PC-3 (cell line): ENCODE measurements at regions not wholly inside any gene's neighbourhood (a gene's known extent, or its start where the extent isn't known, plus 50 kb on each side); places are given as distances from the start of the nearest gene placed in this dataset.

ENCODE experiments used
- EZH2 ChIP-seq: fragments of 300-600 bp; sonication (generic); IDR thresholded peaks from one replicate; pipeline ENCODE4 v1.6.1; 2017; ENCODE audit warnings: antibody characterized with exemption, mild to moderate bottlenecking, low read length; ENCODE audit not compliant: unreplicated experiment
- TF ChIP-seq, protein P1 (sequence below): fragments of 300-600 bp; sonication (generic); conservative IDR thresholded peaks from 2 replicates; pipeline ENCODE4 v1.5.1; 2017; ENCODE audit warnings: antibody characterized with exemption, low read depth, mild to moderate bottlenecking, low read length

DNA sequence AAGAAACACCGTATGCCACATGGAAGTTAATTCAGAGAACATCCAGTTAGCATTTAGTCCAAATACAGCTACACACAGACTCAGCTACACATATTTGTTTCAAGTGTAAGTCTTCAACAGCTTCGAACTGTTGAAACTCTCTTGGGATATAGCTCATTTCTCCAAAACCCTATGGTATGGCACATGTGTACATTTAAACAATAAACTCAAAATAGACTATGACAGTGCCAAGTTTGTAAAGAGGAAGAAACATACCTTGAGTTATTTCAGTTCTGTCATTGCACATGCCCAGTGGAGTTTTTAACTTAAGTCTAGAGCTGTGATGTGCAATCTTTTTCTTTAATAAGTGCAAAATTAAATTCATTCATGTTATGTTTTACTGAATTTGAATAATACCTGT, 155.1 kb upstream of the RAI14 start:
- TF ChIP-seq, protein P1, sequence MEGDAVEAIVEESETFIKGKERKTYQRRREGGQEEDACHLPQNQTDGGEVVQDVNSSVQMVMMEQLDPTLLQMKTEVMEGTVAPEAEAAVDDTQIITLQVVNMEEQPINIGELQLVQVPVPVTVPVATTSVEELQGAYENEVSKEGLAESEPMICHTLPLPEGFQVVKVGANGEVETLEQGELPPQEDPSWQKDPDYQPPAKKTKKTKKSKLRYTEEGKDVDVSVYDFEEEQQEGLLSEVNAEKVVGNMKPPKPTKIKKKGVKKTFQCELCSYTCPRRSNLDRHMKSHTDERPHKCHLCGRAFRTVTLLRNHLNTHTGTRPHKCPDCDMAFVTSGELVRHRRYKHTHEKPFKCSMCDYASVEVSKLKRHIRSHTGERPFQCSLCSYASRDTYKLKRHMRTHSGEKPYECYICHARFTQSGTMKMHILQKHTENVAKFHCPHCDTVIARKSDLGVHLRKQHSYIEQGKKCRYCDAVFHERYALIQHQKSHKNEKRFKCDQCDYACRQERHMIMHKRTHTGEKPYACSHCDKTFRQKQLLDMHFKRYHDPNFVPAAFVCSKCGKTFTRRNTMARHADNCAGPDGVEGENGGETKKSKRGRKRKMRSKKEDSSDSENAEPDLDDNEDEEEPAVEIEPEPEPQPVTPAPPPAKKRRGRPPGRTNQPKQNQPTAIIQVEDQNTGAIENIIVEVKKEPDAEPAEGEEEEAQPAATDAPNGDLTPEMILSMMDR, result no peak
- no peak for TF ChIP-seq EZH2
